ENCODE measurements at regions not wholly inside any gene's neighbourhood (a gene's known extent, or its start where the extent isn't known, plus 50 kb on each side); places are given as distances from the start of the nearest gene placed in this dataset.

GRCh38 chr3:22360164-22360563 is 609.2 kb upstream of the ZNF385D start:
- no peak overlapping the region for H2AFZ ChIP-seq (ENCODE audit: low read depth, low read length)
- no peak overlapping the region for H3K4me3 ChIP-seq
- H3K36me3 ChIP-seq (ENCODE audit: control insufficient read depth, insufficient read depth, low read length), result no peaks in the 10 kb centered on the region
- H3K9ac ChIP-seq (ENCODE audit: insufficient read depth in 1 of 2, low read depth in 2 of 2, low read length in 2 of 2), result no peak overlapping the region
- no peak for TF ChIP-seq ZNF143 (CRISPR knock-in tag; IDR thresholded peaks at IDR 0.05)
- TF ChIP-seq CLOCK (CRISPR knock-in tag; IDR thresholded peaks at IDR 0.05; ENCODE audit: borderline replicate concordance), result no peak
- TF ChIP-seq KLF6 (CRISPR knock-in tag; IDR thresholded peaks at IDR 0.05; ENCODE audit: borderline replicate concordance), result no peak
- TF ChIP-seq, protein P1, sequence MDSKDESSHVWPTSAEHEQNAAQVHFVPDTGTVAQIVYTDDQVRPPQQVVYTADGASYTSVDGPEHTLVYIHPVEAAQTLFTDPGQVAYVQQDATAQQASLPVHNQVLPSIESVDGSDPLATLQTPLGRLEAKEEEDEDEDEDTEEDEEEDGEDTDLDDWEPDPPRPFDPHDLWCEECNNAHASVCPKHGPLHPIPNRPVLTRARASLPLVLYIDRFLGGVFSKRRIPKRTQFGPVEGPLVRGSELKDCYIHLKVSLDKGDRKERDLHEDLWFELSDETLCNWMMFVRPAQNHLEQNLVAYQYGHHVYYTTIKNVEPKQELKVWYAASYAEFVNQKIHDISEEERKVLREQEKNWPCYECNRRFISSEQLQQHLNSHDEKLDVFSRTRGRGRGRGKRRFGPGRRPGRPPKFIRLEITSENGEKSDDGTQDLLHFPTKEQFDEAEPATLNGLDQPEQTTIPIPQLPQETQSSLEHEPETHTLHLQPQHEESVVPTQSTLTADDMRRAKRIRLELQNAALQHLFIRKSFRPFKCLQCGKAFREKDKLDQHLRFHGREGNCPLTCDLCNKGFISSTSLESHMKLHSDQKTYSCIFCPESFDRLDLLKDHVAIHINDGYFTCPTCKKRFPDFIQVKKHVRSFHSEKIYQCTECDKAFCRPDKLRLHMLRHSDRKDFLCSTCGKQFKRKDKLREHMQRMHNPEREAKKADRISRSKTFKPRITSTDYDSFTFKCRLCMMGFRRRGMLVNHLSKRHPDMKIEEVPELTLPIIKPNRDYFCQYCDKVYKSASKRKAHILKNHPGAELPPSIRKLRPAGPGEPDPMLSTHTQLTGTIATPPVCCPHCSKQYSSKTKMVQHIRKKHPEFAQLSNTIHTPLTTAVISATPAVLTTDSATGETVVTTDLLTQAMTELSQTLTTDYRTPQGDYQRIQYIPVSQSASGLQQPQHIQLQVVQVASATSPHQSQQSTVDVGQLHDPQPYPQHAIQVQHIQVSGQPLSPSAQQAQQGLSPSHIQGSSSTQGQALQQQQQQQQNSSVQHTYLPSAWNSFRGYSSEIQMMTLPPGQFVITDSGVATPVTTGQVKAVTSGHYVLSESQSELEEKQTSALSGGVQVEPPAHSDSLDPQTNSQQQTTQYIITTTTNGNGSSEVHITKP (IDR thresholded peaks at IDR 0.05; ENCODE audit: partially characterized antibody), result no peak
- TF ChIP-seq FOXA1 (IDR thresholded peaks at IDR 0.05; ENCODE audit: borderline replicate concordance), result no peak
- TF ChIP-seq ZBTB34 (CRISPR knock-in tag; IDR thresholded peaks at IDR 0.05), result no peak
- no peak for TF ChIP-seq MCM3 (IDR thresholded peaks at IDR 0.05)
- TF ChIP-seq BRF1 (IDR thresholded peaks at IDR 0.05; ENCODE audit: borderline replicate concordance, extremely low read depth, insufficient read length), result no peak
- no peak for TF ChIP-seq PRMT5 (CRISPR knock-in tag; IDR thresholded peaks at IDR 0.05)
- no peak for TF ChIP-seq KDM5B (IDR thresholded peaks at IDR 0.05; ENCODE audit: insufficient replicate concordance, low read depth, low read length)
- no peaks in the 10 kb centered on the region for H3K27me3 ChIP-seq (ENCODE audit: control insufficient read depth in 2 of 2, insufficient read depth in 2 of 2, low read length in 2 of 2)
- intact Hi-C loops (cut with micrococcal nuclease), result no loop called here
- in situ Hi-C loops (cut with MboI), result no loop called here
- H3K27ac ChIP-seq (ENCODE audit: extremely low read depth, low read depth, low read length), result no peak overlapping the region
- H4K20me1 ChIP-seq (replicated peaks; ENCODE audit: control insufficient read depth, insufficient read depth, low read length), result no peaks in the 10 kb centered on the region
- no peaks in the 10 kb centered on the region for H3K9me1 ChIP-seq (ENCODE audit: control insufficient read depth, insufficient read depth, low read length)
- no peaks in the 10 kb centered on the region for H3K4me1 ChIP-seq (replicated peaks in 1 of 2; ENCODE audit: control insufficient read depth in 2 of 2, insufficient read depth in 2 of 2, low read length in 2 of 2)
- no peak for FAIRE-seq
- ChIA-PET POLR2A (no interaction called here), CTCF (ENCODE audit: low intra/inter-chr PET ratio) (no interaction called here)
- BruUV-seq (replicated peaks), result no TSS peak
- no peaks in the 10 kb centered on the region for H3K79me2 ChIP-seq (ENCODE audit: control insufficient read depth, insufficient read depth, low read length)
- WGBS (ENCODE audit: insufficient coverage, low coverage, missing lambda C conversion rate), result under 1% methylated on average over 6 of the region's 6 CpGs
- H3K4me2 ChIP-seq (ENCODE audit: insufficient read depth, low read length), result no peak overlapping the region
- no peak for DNase-seq (ENCODE audit: extremely low read depth in 1 of 4, low spot score in 3 of 4)
- no peaks in the 10 kb centered on the region for H3K9me3 ChIP-seq (replicated peaks; ENCODE audit: control insufficient read depth, insufficient read depth, low read depth, low read length)
- ATAC-seq, result no peak
